IMR-90 (cell line): ENCODE measurements at regions not wholly inside any gene's neighbourhood (a gene's known extent, or its start where the extent isn't known, plus 50 kb on each side); places are given as distances from the start of the nearest gene placed in this dataset.

Experiments
- ATAC-seq: fragments of 200-7000 bp; cut with Tn5 transposase; 2 replicates; pipeline ENCODE4 v1.9.1; 2020; ENCODE audit warnings: low read depth, mild to moderate bottlenecking, moderate library complexity
- BruUV-seq: library from RNA; stranded (reverse); fragments of 400-500 nt; replicated peaks from 2 replicates; lab custom pipeline; 2021; lab: Mats Ljungman, UMichigan
- CTCF ChIA-PET: fragments of 300-600 bp; formaldehyde crosslinking; extraction: SDS; loops from one replicate; lab custom pipeline; 2021; ENCODE audit warnings: antibody characterized with exemption; lab: Yijun Ruan, JAX
- POLR2A ChIA-PET: fragments of 300-600 bp; sonication (Branson Sonifier 250); formaldehyde crosslinking; loops from one replicate; lab custom pipeline; 2022; ENCODE audit warnings: antibody characterized with exemption; ENCODE audit not compliant: unreplicated experiment; lab: Charles Lee
- DNase-seq: peaks from one replicate; pipeline ENCODE4 v3.0.0; 2013
- H2AFZ ChIP-seq: replicated peaks from 2 replicates; pipeline ENCODE3; 2013; ENCODE audit warnings: low read length, mild to moderate bottlenecking; ENCODE audit not compliant: poor library complexity
- H2AK5ac ChIP-seq: 2 replicates; pipeline ENCODE4 v1.6.1; 2013; ENCODE audit warnings: low read depth, low read length, inconsistent platforms
- H2AK9ac ChIP-seq: replicated peaks from 2 replicates; pipeline ENCODE3; 2013; ENCODE audit warnings: mild to moderate bottlenecking, low read depth, low read length, moderate library complexity; ENCODE audit not compliant: poor library complexity
- H2BK120ac ChIP-seq: 2 replicates; pipeline ENCODE4 v1.6.1; 2013; ENCODE audit warnings: low read depth, low read length, inconsistent platforms
- H2BK15ac ChIP-seq: 3 replicates; pipeline ENCODE4 v1.6.1; 2013; ENCODE audit warnings: low read depth, low read length, inconsistent platforms
- H2BK20ac ChIP-seq: 2 replicates; pipeline ENCODE4 v1.6.1; 2013; ENCODE audit warnings: low read depth, mild to moderate bottlenecking, inconsistent platforms, low read length, moderate library complexity
- H2BK5ac ChIP-seq: 2 replicates; pipeline ENCODE4 v1.6.1; 2013; ENCODE audit warnings: mild to moderate bottlenecking, low read depth, low read length, inconsistent platforms; ENCODE audit not compliant: poor library complexity, severe bottlenecking
- H3K14ac ChIP-seq: replicated peaks from 2 replicates; pipeline ENCODE4 v1.6.1; 2013; ENCODE audit warnings: low read depth, low read length, inconsistent platforms
- H3K18ac ChIP-seq: 2 replicates; pipeline ENCODE4 v1.6.1; 2013; ENCODE audit warnings: low read depth, low read length, control low read depth
- H3K23ac ChIP-seq: 2 replicates; pipeline ENCODE4 v1.6.1; 2013; ENCODE audit warnings: low read depth, low read length, inconsistent platforms
- H3K27ac ChIP-seq: 2 replicates; pipeline ENCODE4 v1.5.1; 2013; ENCODE audit warnings: mild to moderate bottlenecking, control low read depth, low read length; ENCODE audit not compliant: insufficient read depth
- H3K27me3 ChIP-seq: 2 replicates; pipeline ENCODE4 v1.6.1; 2013; ENCODE audit warnings: low read length; ENCODE audit not compliant: control insufficient read depth, insufficient read depth
- H3K36me3 ChIP-seq: 2 replicates; pipeline ENCODE4 v1.6.1; 2013; ENCODE audit warnings: low read length, mixed read lengths; ENCODE audit not compliant: control insufficient read depth, insufficient read depth
- H3K4ac ChIP-seq: 2 replicates; pipeline ENCODE4 v1.6.1; 2013; ENCODE audit warnings: low read depth, low read length, inconsistent platforms
- H3K4me1 ChIP-seq: 2 replicates; pipeline ENCODE4 v1.6.1; 2013; ENCODE audit warnings: low read length, mixed read lengths; ENCODE audit not compliant: control insufficient read depth, insufficient read depth
- H3K4me2 ChIP-seq: 2 replicates; pipeline ENCODE4 v1.6.1; 2013; ENCODE audit warnings: low read depth, mild to moderate bottlenecking, control low read depth, low read length, moderate library complexity
- H3K4me3 ChIP-seq: 2 replicates; pipeline ENCODE4 v1.5.1; 2013; ENCODE audit warnings: low read depth, mild to moderate bottlenecking, control low read depth, low read length, moderate library complexity; ENCODE audit not compliant: insufficient read depth
- H3K56ac ChIP-seq: 2 replicates; pipeline ENCODE4 v1.6.1; 2013; ENCODE audit warnings: low read length, inconsistent platforms; ENCODE audit not compliant: insufficient read depth; ENCODE audit errors: extremely low read depth
- H3K79me1 ChIP-seq, 2 experiments: 2 replicates each; pipeline ENCODE4 v1.6.1; 2013; ENCODE audit warnings: low read length in 2 of 2, inconsistent platforms in 1 of 2, low read depth in 1 of 2
- H3K9ac ChIP-seq: 2 replicates; pipeline ENCODE4 v1.6.1; 2013; ENCODE audit warnings: low read depth, low read length, control low read depth
- H3K9me1 ChIP-seq: 2 replicates; pipeline ENCODE4 v1.6.1; 2013; ENCODE audit warnings: low read length, inconsistent platforms; ENCODE audit not compliant: insufficient read depth
- H3K9me3 ChIP-seq: 2 replicates; pipeline ENCODE4 v1.6.1; 2013; ENCODE audit warnings: low read length; ENCODE audit not compliant: control insufficient read depth, insufficient read depth
- H4K20me1 ChIP-seq: 2 replicates; pipeline ENCODE4 v1.6.1; 2013; ENCODE audit warnings: low read length, inconsistent platforms; ENCODE audit not compliant: insufficient read depth
- H4K5ac ChIP-seq: 2 replicates; pipeline ENCODE4 v1.6.1; 2013; ENCODE audit warnings: mild to moderate bottlenecking, low read depth, low read length, control low read depth
- H4K8ac ChIP-seq, 2 experiments: 2 replicates each; pipeline ENCODE4 v1.6.1; 2013; ENCODE audit warnings: low read depth in 2 of 2, low read length in 2 of 2, control low read depth in 1 of 2, inconsistent platforms in 1 of 2
- H4K91ac ChIP-seq: 2 replicates; pipeline ENCODE4 v1.6.1; 2013; ENCODE audit warnings: low read depth, low read length, inconsistent platforms; ENCODE audit not compliant: insufficient read depth
- POLR2A ChIP-seq: IDR thresholded peaks from 2 replicates; pipeline ENCODE4 v1.6.1; 2012; ENCODE audit warnings: mild to moderate bottlenecking, low read depth, low read length
- RFX5 ChIP-seq: IDR thresholded peaks from 2 replicates; pipeline ENCODE4 v1.8.0; 2012; ENCODE audit warnings: low read depth, mild to moderate bottlenecking, low read length, moderate library complexity
- SMC3 ChIP-seq: fragments of 150-350 bp; IDR thresholded peaks from 2 replicates; pipeline ENCODE4 v1.6.1; 2016; ENCODE audit warnings: low read depth, mild to moderate bottlenecking, antibody characterized with exemption, low read length, moderate library complexity
- WGBS, 2 experiments: methylation state at CpG; one replicate each; pipeline versions ENCODE4 v1.1.5 to v1.1.7; 2013; ENCODE audit warnings: missing lambda C conversion rate in 2 of 2; ENCODE audit not compliant: insufficient read length in 1 of 2; ENCODE audit errors: extremely low coverage in 2 of 2; 5-methylcytosine and 5-hydroxymethylcytosine counted together
- dilution Hi-C: fragments of 300-500 bp; cut with HindIII; formaldehyde crosslinking; loops from one replicate; pipeline ENCODE4 v1.14.3; 2018; ENCODE audit warnings: low sequenced_read_pairs; ENCODE audit not compliant: unreplicated experiment
- in situ Hi-C: fragments of 300-500 bp; cut with MboI; formaldehyde crosslinking; loops from 3 replicates; pipeline ENCODE4 v1.14.3; 2019; ENCODE audit warnings: low sequenced_read_pairs, inconsistent platforms, mixed read lengths
- intact Hi-C: fragments of 100-400 bp; cut with micrococcal nuclease; formaldehyde crosslinking; loops from 2 replicates; pipeline ENCODE4 v1.10.0; 2022

GRCh38 chr5:168011096-168011495 lies 280.3 kb upstream of the WWC1 start:
- H3K9me3 ChIP-seq = no peaks in the 10 kb centered on the region
- no peaks in the 10 kb centered on the region for H4K20me1 ChIP-seq
- H3K23ac ChIP-seq = no peak overlapping the region
- no peak overlapping the region for H2AFZ ChIP-seq
- H3K14ac ChIP-seq = no peak overlapping the region
- H3K27ac ChIP-seq = no peak overlapping the region
- no peaks in the 10 kb centered on the region for H3K79me1 ChIP-seq
- H3K18ac ChIP-seq = no peak overlapping the region
- no peaks in the 10 kb centered on the region for H3K9me1 ChIP-seq
- dilution Hi-C loops (no loop called here), intact Hi-C loops (no loop called here), in situ Hi-C loops (no loop called here)
- BruUV-seq = no TSS peak
- no peaks in the 10 kb centered on the region for H3K4me1 ChIP-seq
- no peak overlapping the region for H2BK120ac ChIP-seq
- no peak overlapping the region for H3K9ac ChIP-seq
- H4K5ac ChIP-seq = no peak overlapping the region
- H3K4me2 ChIP-seq = no peak overlapping the region
- no peaks in the 10 kb centered on the region for H3K27me3 ChIP-seq
- H4K91ac ChIP-seq = no peak overlapping the region
- no peak overlapping the region for H2AK5ac ChIP-seq
- no peak overlapping the region for H4K8ac ChIP-seq
- WGBS, 2 experiments = no CpG with 5 or more reads among the region's 6 CpGs
- no peaks in the 10 kb centered on the region for H3K36me3 ChIP-seq
- H3K4ac ChIP-seq = no peak overlapping the region
- H2BK15ac ChIP-seq = no peak overlapping the region
- H2AK9ac ChIP-seq = no peak overlapping the region
- POLR2A ChIA-PET = no interaction called here
- ATAC-seq = no peak
- CTCF ChIA-PET = interaction anchor here (0.7 to 1.2 kb wide), 2 partner anchors 9 to 44 kb away, joined by 3 read pairs; no protein-coding TSS in a partner anchor
- H3K56ac ChIP-seq = no peak overlapping the region
- no peak overlapping the region for H2BK20ac ChIP-seq
- no peak overlapping the region for H3K4me3 ChIP-seq
- H2BK5ac ChIP-seq = no peak overlapping the region
- TF ChIP-seq SMC3 (no peak), POLR2A (no peak), RFX5 (no peak)
- no peak for DNase-seq
